Testis (tissue), 2 donors: ENCODE measurements at regions not wholly inside any gene's neighbourhood (a gene's known extent, or its start where the extent isn't known, plus 50 kb on each side); places are given as distances from the start of the nearest gene placed in this dataset.

Experiments
- CTCF ChIP-seq, 3 experiments: fragments of 450-650 bp in 2 of 3; fragments of 200-600 bp in 1 of 3; sonication (generic) in 1 of 3; IDR thresholded peaks; one replicate each; pipeline ENCODE4 v1.5.1; 2016 to 2019; ENCODE audit warnings: antibody characterized with exemption in 3 of 3, mild to moderate bottlenecking in 2 of 3, moderate library complexity in 1 of 3
- POLR2A ChIP-seq: fragments of 450-650 bp; IDR thresholded peaks from one replicate; pipeline ENCODE4 v1.6.1; 2017; ENCODE audit warnings: antibody characterized with exemption, mild to moderate bottlenecking, moderate library complexity

- no peak for TF ChIP-seq POLR2A
- TF ChIP-seq CTCF (IDR thresholded peaks at IDR 0.05), result no peak
Observed at GRCh38 chr11:70667767-70668166, 269.4 kb downstream of the CTTN start.
